ENCODE measurements at regions not wholly inside any gene's neighbourhood (a gene's known extent, or its start where the extent isn't known, plus 50 kb on each side); places are given as distances from the start of the nearest gene placed in this dataset.

- no peak overlapping the region for H3K27ac ChIP-seq
- DNase-seq (ENCODE audit: low spot score) = no peak
- TF ChIP-seq CTCF (IDR thresholded peaks at IDR 0.05) = no peak
- peak overlapping the region; percentile 51 for H3K4me3 ChIP-seq
Observed at GRCh38 chr11:31987118-31988005, 103.5 kb upstream of the RCN1 start.

GRCh38 chr11:31986201-31986889 is 104.5 kb upstream of the RCN1 start:
- DNase-seq (ENCODE audit: low spot score) = no peak
- Histone ChIP-seq H3K4me3 (no peak overlapping the region), H3K27ac (no peak overlapping the region)
- TF ChIP-seq CTCF (IDR thresholded peaks at IDR 0.05) = no peak

- no peak overlapping the region for H3K4me3 ChIP-seq
- TF ChIP-seq CTCF (IDR thresholded peaks at IDR 0.05) = no peak
Observed at GRCh38 chr11:31981457-31981856, 109.4 kb upstream of the RCN1 start.

GRCh38 chr11:31977343-31977742 is 113.5 kb upstream of the RCN1 start:
- DNase-seq (ENCODE audit: low spot score) = no peak
- no peak for TF ChIP-seq CTCF (IDR thresholded peaks at IDR 0.05)
- no peak overlapping the region for H3K4me3 ChIP-seq
- H3K27ac ChIP-seq = no peak overlapping the region

More at GRCh38 chr11:31981457-31981856, 109.4 kb upstream of the RCN1 start:
- no peak for DNase-seq (ENCODE audit: low spot score)
- H3K27ac ChIP-seq = no peak overlapping the region

GRCh38 chr11:31974366-31975136 is 116.3 kb upstream of the RCN1 start:
- Histone ChIP-seq H3K27ac (no peak overlapping the region), H3K4me3 (no peak overlapping the region)
- TF ChIP-seq CTCF (IDR thresholded peaks at IDR 0.05) = no peak
- DNase-seq (ENCODE audit: low spot score) = no peak

- no peak overlapping the region for H3K4me3 ChIP-seq
- TF ChIP-seq CTCF (IDR thresholded peaks at IDR 0.05) = no peak
- DNase-seq (ENCODE audit: low spot score) = no peak
- H3K27ac ChIP-seq = no peak overlapping the region
Observed at GRCh38 chr11:31973172-31973571, 117.7 kb upstream of the RCN1 start.
